A549 (cell line): ENCODE measurements at regions not wholly inside any gene's neighbourhood (a gene's known extent, or its start where the extent isn't known, plus 50 kb on each side); places are given as distances from the start of the nearest gene placed in this dataset.

Experiments used
- ATAC-seq, 2 experiments: fragments of 200-7000 bp in 1 of 2; fragments of >200 bp in 1 of 2; cut with Nextera tagmentation in 1 of 2; cut with Tn5 transposase in 1 of 2; 3 replicates each; pipeline versions ENCODE4 v1.8.0 to v1.9.1; 2018 to 2020; ENCODE audit warnings: mild to moderate bottlenecking in 1 of 2, moderate library complexity in 1 of 2
- CTCF ChIA-PET: fragments of 300-600 bp; sonication (Branson Sonifier 250); formaldehyde crosslinking; extraction: SDS; loops from one replicate; lab custom pipeline; 2021; ENCODE audit warnings: antibody characterized with exemption, inconsistent platforms; lab: Yijun Ruan, JAX
- POLR2A ChIA-PET: fragments of 350-600 bp; formaldehyde crosslinking; extraction: SDS; loops from one replicate; lab custom pipeline; 2021; ENCODE audit warnings: antibody characterized with exemption, inconsistent platforms; lab: Yijun Ruan, JAX
- DNase-seq, 2 experiments: peaks; one replicate each; pipeline versions ENCODE4 v3.0.0 to v3.0.0-alpha.2; 2011 to 2016; ENCODE audit warnings: low read depth in 1 of 2, low spot score in 1 of 2
- FAIRE-seq: peaks from 2 replicates; lab custom pipeline; 2011; peaks lifted over from hg19 to GRCh38; lab: Jason Lieb, UNC
- H3K27ac ChIP-seq, 2 experiments: fragments of >200 bp; sonication (Bioruptor Twin); formaldehyde crosslinking; 3 replicates each; pipeline ENCODE4 v1.5.1; 2016 to 2017
- H3K4me1 ChIP-seq: fragments of >200 bp; sonication (Bioruptor Twin); formaldehyde crosslinking; 3 replicates; pipeline ENCODE4 v1.6.1; 2016
- H3K4me2 ChIP-seq: fragments of >200 bp; sonication (Bioruptor Twin); formaldehyde crosslinking; 3 replicates; pipeline ENCODE4 v1.6.1; 2016
- H3K4me3 ChIP-seq: fragments of >200 bp; sonication (Bioruptor Twin); formaldehyde crosslinking; 3 replicates; pipeline ENCODE4 v1.5.1; 2016
- H3K9me3 ChIP-seq: fragments of >200 bp; sonication (Bioruptor Twin); formaldehyde crosslinking; 3 replicates; pipeline ENCODE4 v1.6.1; 2016
- ATOH8 ChIP-seq: fragments of 250-450 bp; sonication (Bioruptor Pico); IDR thresholded peaks from 2 replicates; pipeline ENCODE4 v1.5.0; 2020; ENCODE audit warnings: low read depth, mild to moderate bottlenecking, moderate library complexity
- BCL3 ChIP-seq: fragments of >200 bp; sonication (Bioruptor Twin); formaldehyde crosslinking; IDR thresholded peaks from 3 replicates; pipeline ENCODE4 v1.6.1; 2016
- CBX2 ChIP-seq: fragments of 200-600 bp; sonication (generic); IDR thresholded peaks from 2 replicates; pipeline ENCODE4 v1.6.1; 2016; ENCODE audit warnings: low read depth, mild to moderate bottlenecking, borderline replicate concordance
- CBX8 ChIP-seq: fragments of 200-600 bp; sonication (generic); IDR thresholded peaks from 2 replicates; pipeline ENCODE4 v1.6.1; 2016
- CEBPB ChIP-seq, 2 experiments: fragments of >200 bp in 1 of 2; sonication (Bioruptor Twin) in 1 of 2; formaldehyde crosslinking in 1 of 2; IDR thresholded peaks; 2 replicates each; pipeline ENCODE4 v1.6.1; 2012 to 2016
- CHD2 ChIP-seq: fragments of 150-350 bp; IDR thresholded peaks from 2 replicates; pipeline ENCODE4 v1.6.1; 2014; ENCODE audit warnings: low read length; ENCODE audit not compliant: partially characterized antibody
- CHD4 ChIP-seq: fragments of 200-600 bp; sonication (generic); IDR thresholded peaks from 2 replicates; pipeline ENCODE4 v1.6.1; 2016; ENCODE audit warnings: antibody characterized with exemption, mild to moderate bottlenecking, borderline replicate concordance
- CTCF ChIP-seq: fragments of >200 bp; sonication (Bioruptor Twin); formaldehyde crosslinking; IDR thresholded peaks from 3 replicates; pipeline ENCODE4 v1.5.1; 2016
- E2F6 ChIP-seq: IDR thresholded peaks from 2 replicates; pipeline ENCODE4 v1.6.1; 2012; ENCODE audit warnings: low read depth, borderline replicate concordance
- EHF ChIP-seq: fragments of 250-450 bp; sonication (Bioruptor Pico); IDR thresholded peaks from 2 replicates; pipeline ENCODE4 v1.5.0; 2020; ENCODE audit warnings: mild to moderate bottlenecking
- FOXS1 ChIP-seq: fragments of 250-450 bp; sonication (Bioruptor Pico); IDR thresholded peaks from 2 replicates; pipeline ENCODE4 v1.5.0; 2020; ENCODE audit warnings: mild to moderate bottlenecking, moderate library complexity
- GATA3 ChIP-seq: IDR thresholded peaks from 2 replicates; pipeline ENCODE4 v1.6.1; 2012; ENCODE audit warnings: borderline replicate concordance
- HDAC2 ChIP-seq: fragments of 200-600 bp; sonication (generic); IDR thresholded peaks from 2 replicates; pipeline ENCODE4 v1.6.1; 2016
- KDM1A ChIP-seq: fragments of 200-600 bp; sonication (generic); IDR thresholded peaks from 2 replicates; pipeline ENCODE4 v1.6.1; 2016; ENCODE audit warnings: low read depth, mild to moderate bottlenecking
- NFE2L2 ChIP-seq: fragments of 150-350 bp; conservative IDR thresholded peaks from 2 replicates; pipeline ENCODE4 v1.6.1; 2014; ENCODE audit warnings: low read length
- RCOR1 ChIP-seq: fragments of 150-350 bp; IDR thresholded peaks from 2 replicates; pipeline ENCODE4 v1.6.1; 2014; ENCODE audit warnings: antibody characterized with exemption, low read length, low read depth
- TP53 ChIP-seq: fragments of 250-450 bp; sonication (Bioruptor Pico); IDR thresholded peaks from 2 replicates; pipeline ENCODE4 v1.5.0; 2021; ENCODE audit warnings: mild to moderate bottlenecking, moderate library complexity
- ZC3H11A ChIP-seq: fragments of 450-650 bp; IDR thresholded peaks from 2 replicates; pipeline ENCODE4 v1.6.1; 2014; ENCODE audit warnings: antibody characterized with exemption, mild to moderate bottlenecking
- ZSCAN20 ChIP-seq: fragments of 250-450 bp; sonication (Bioruptor Pico); IDR thresholded peaks from 2 replicates; pipeline ENCODE4 v1.8.0; 2022; ENCODE audit warnings: mild to moderate bottlenecking, moderate library complexity
- WGBS: methylation state at CpG from one replicate; pipeline ENCODE4 v1.1.6; 2017; ENCODE audit errors: missing lambda C conversion rate; 5-methylcytosine and 5-hydroxymethylcytosine counted together

GRCh38 chr7:1364906-1365570 is 94.2 kb downstream of the MICALL2 start:
- ChIA-PET CTCF (interaction anchor here (0.6 to 2.6 kb wide), 4 partner anchors 8 to 171 kb away, joined by 3 to 11 read pairs (median 3); no protein-coding TSS in a partner anchor), POLR2A (no interaction called here)
- Histone ChIP-seq H3K9me3 (peaks cover 3% of the 10 kb centered on the region; the same call in 1 of the 3 replicates), H3K4me3 (no peak overlapping the region), H3K4me1 (peaks cover 10% of the 10 kb centered on the region), H3K27ac (no peak overlapping the region), H3K4me2 (no peak overlapping the region)
- FAIRE-seq: no peak
- ATAC-seq: no peak
- TF ChIP-seq CEBPB (IDR thresholded peaks at IDR 0.05): no peak
- TF ChIP-seq ATOH8 (CRISPR knock-in tag): no peak
- TF ChIP-seq TP53: no peak
- TF ChIP-seq GATA3: no peak
- TF ChIP-seq CBX2: no peak
- TF ChIP-seq EHF (CRISPR knock-in tag): no peak
- WGBS: 80% methylated on average over 11 of the region's 13 CpGs
- no peak for DNase-seq

- POLR2A ChIA-PET: no interaction called here
- no peak for ATAC-seq
- CTCF ChIA-PET: interaction anchor here (2.6 kb wide), 1 partner anchor 172 kb away, joined by 11 read pairs; no protein-coding TSS in a partner anchor
Observed at GRCh38 chr7:1365846-1366245, 93.4 kb downstream of the MICALL2 start.

More at GRCh38 chr7:1365846-1366245, 93.4 kb downstream of the MICALL2 start:
- no peak for TF ChIP-seq HDAC2
- no peak for TF ChIP-seq NFE2L2
- TF ChIP-seq FOXS1 (CRISPR knock-in tag): no peak
- no peak for TF ChIP-seq BCL3
- TF ChIP-seq KDM1A: no peak
- no peak for TF ChIP-seq CHD2
- no peak for TF ChIP-seq CHD4
- TF ChIP-seq ZSCAN20 (CRISPR knock-in tag): no peak
- no peak for TF ChIP-seq RCOR1
- no peak for TF ChIP-seq CTCF
- no peak for TF ChIP-seq ZC3H11A
- TF ChIP-seq E2F6: no peak
- TF ChIP-seq CBX8: no peak
- TF ChIP-seq TP53: no peak
- DNase-seq (peak in 1 of 2 experiments; percentile 49), FAIRE-seq (no peak)
- no peak overlapping the region for H3K4me2 ChIP-seq
- WGBS: 65% methylated on average over 7 of the region's 7 CpGs
- peaks cover 3% of the 10 kb centered on the region; the same call in 1 of the 3 replicates for H3K9me3 ChIP-seq
- H3K4me1 ChIP-seq: peaks cover 10% of the 10 kb centered on the region
- no peak overlapping the region for H3K27ac ChIP-seq
- H3K4me3 ChIP-seq: no peak overlapping the region
